MM.1S (cell line): ENCODE measurements at regions not wholly inside any gene's neighbourhood (a gene's known extent, or its start where the extent isn't known, plus 50 kb on each side); places are given as distances from the start of the nearest gene placed in this dataset.

Source experiments
- DNase-seq: peaks from one replicate; pipeline ENCODE4 v3.0.0-alpha.2; 2015
- H2AFZ ChIP-seq: fragments of 300-600 bp; sonication (generic); 2 replicates; pipeline ENCODE4 v1.6.0; 2016; ENCODE audit warnings: antibody characterized with exemption, low read length
- H3F3A ChIP-seq: fragments of 300-600 bp; sonication (generic); 2 replicates; pipeline ENCODE4 v1.6.1; 2016; ENCODE audit warnings: mild to moderate bottlenecking, antibody characterized with exemption, low read length, moderate library complexity, mixed read lengths; ENCODE audit not compliant: insufficient read depth
- H3K27ac ChIP-seq: fragments of 300-600 bp; sonication (generic); 2 replicates; pipeline ENCODE4 v1.5.1; 2016; ENCODE audit warnings: mild to moderate bottlenecking, low read length
- H3K27me3 ChIP-seq: fragments of 300-600 bp; sonication (generic); replicated peaks from 2 replicates; pipeline ENCODE4 v1.6.0; 2016; ENCODE audit warnings: low read length; ENCODE audit not compliant: insufficient read depth
- H3K36me3 ChIP-seq: fragments of 300-600 bp; sonication (generic); replicated peaks from 2 replicates; pipeline ENCODE4 v1.6.1; 2016; ENCODE audit warnings: mild to moderate bottlenecking, low read length, mixed read lengths; ENCODE audit not compliant: insufficient read depth
- H3K4me1 ChIP-seq: fragments of 300-600 bp; sonication (generic); 2 replicates; pipeline ENCODE4 v1.6.1; 2016; ENCODE audit warnings: low read length, mixed read lengths
- H3K4me2 ChIP-seq: fragments of 300-600 bp; sonication (generic); 2 replicates; pipeline ENCODE4 v1.6.0; 2016; ENCODE audit warnings: low read depth, low read length
- H3K4me3 ChIP-seq: fragments of 300-600 bp; sonication (generic); 2 replicates; pipeline ENCODE4 v1.5.1; 2016; ENCODE audit warnings: low read length, mixed read lengths
- H3K79me2 ChIP-seq: fragments of 300-600 bp; sonication (generic); 2 replicates; pipeline ENCODE4 v1.6.1; 2016; ENCODE audit warnings: mixed run types, low read length, mixed read lengths
- H3K9ac ChIP-seq: fragments of 300-600 bp; sonication (generic); 2 replicates; pipeline ENCODE4 v1.6.1; 2016; ENCODE audit warnings: low read length, mixed read lengths
- H3K9me2 ChIP-seq: fragments of 300-600 bp; sonication (generic); replicated peaks from 2 replicates; pipeline ENCODE4 v1.6.1; 2016; ENCODE audit warnings: mild to moderate bottlenecking, low read length, mixed read lengths; ENCODE audit not compliant: insufficient read depth
- H3K9me3 ChIP-seq: fragments of 300-600 bp; sonication (generic); replicated peaks from 2 replicates; pipeline ENCODE4 v1.6.1; 2016; ENCODE audit warnings: mild to moderate bottlenecking, low read length, mixed read lengths; ENCODE audit not compliant: insufficient read depth
- H4K20me1 ChIP-seq: fragments of 300-600 bp; sonication (generic); 2 replicates; pipeline ENCODE4 v1.6.1; 2016; ENCODE audit warnings: mild to moderate bottlenecking, low read length, moderate library complexity, mixed read lengths; ENCODE audit not compliant: insufficient read depth
- CTCF ChIP-seq: fragments of 300-600 bp; sonication (generic); IDR thresholded peaks from 2 replicates; pipeline ENCODE4 v1.5.1; 2016; ENCODE audit warnings: antibody characterized with exemption, low read length, mixed read lengths
- EZH2 ChIP-seq: fragments of 300-600 bp; sonication (generic); optimal IDR thresholded peaks from 2 replicates; pipeline ENCODE3; 2017; ENCODE audit warnings: low read depth, mild to moderate bottlenecking, antibody characterized with exemption, low read length, mixed read lengths
- EZH2phosphoT487 ChIP-seq: fragments of 300-600 bp; sonication (generic); IDR thresholded peaks from 2 replicates; pipeline ENCODE4 v1.6.1; 2018; ENCODE audit warnings: antibody characterized with exemption, low read length

DNA sequence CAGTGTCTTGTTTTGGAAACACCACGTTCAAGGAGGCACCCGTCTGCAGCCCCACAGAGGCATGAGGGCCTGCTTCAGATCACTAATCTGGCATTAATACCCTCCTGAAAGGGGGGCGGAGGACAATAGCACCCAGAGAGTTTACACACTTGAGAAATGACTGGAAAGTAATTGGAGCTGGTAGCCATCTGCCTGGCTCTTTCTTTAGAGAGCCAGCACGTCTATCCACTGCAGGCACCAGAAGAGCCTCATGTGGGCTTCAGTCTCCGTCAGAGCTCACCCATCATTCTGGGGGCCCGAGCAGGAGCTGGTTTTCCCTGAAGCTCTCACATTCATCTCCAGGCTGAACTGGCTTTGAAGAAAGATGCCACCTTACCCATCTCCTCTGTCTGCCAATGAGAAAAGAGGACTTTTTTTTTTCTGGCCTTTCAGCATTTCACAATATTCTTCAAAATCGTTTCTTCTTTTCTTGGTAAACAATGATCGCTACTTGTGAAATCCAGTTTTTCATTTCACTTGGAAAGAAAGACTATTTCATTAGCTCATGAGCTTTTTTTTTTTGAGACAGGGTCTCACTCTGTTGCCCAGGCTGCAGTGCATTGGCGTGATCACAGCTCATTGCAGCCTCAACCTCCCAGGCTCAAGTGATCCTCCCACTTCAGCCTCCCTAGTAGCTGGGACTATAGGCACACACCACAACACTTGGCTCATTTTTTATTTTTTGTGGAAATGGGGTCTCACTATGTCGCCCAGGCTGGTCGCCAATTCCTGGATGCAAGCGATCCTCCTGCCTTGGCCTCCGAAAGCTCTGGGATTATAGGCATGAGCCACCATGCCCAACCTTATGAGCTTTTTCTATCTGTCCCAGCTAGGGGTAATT, 124.7 kb upstream of the ZNF217 start:
- no peak for DNase-seq
- H3K4me1 ChIP-seq: peaks cover 4% of the 10 kb centered on the region
- no peaks in the 10 kb centered on the region for H3K27me3 ChIP-seq
- no peak overlapping the region for H2AFZ ChIP-seq
- no peaks in the 10 kb centered on the region for H4K20me1 ChIP-seq
- H3K36me3 ChIP-seq: no peaks in the 10 kb centered on the region
- no peaks in the 10 kb centered on the region for H3F3A ChIP-seq
- no peaks in the 10 kb centered on the region for H3K9me2 ChIP-seq
- H3K4me3 ChIP-seq: no peak overlapping the region
- no peak for TF ChIP-seq EZH2
- no peak for TF ChIP-seq EZH2phosphoT487
- TF ChIP-seq CTCF: no peak
- H3K4me2 ChIP-seq: no peak overlapping the region
- H3K9me3 ChIP-seq: no peaks in the 10 kb centered on the region
- no peak overlapping the region for H3K27ac ChIP-seq
- H3K9ac ChIP-seq: no peak overlapping the region
- H3K79me2 ChIP-seq: no peaks in the 10 kb centered on the region

GRCh38 chr20:53716395-53716794, 122.8 kb upstream of the ZNF217 start:
- TF ChIP-seq EZH2: no peak
- Histone ChIP-seq H3K9ac (no peak overlapping the region), H3F3A (no peaks in the 10 kb centered on the region), H3K27ac (no peak overlapping the region), H3K36me3 (no peaks in the 10 kb centered on the region), H3K4me1 (peaks cover 4% of the 10 kb centered on the region), H4K20me1 (no peaks in the 10 kb centered on the region), H3K4me2 (no peak overlapping the region), H2AFZ (no peak overlapping the region), H3K9me2 (no peaks in the 10 kb centered on the region), H3K79me2 (no peaks in the 10 kb centered on the region), H3K4me3 (no peak overlapping the region), H3K27me3 (no peaks in the 10 kb centered on the region), H3K9me3 (no peaks in the 10 kb centered on the region)
- DNase-seq: no peak

GRCh38 chr20:53714524-53714923, 120.9 kb upstream of the ZNF217 start:
- Histone ChIP-seq H3K79me2 (no peaks in the 10 kb centered on the region), H3K27ac (no peak overlapping the region), H3K4me3 (no peak overlapping the region), H3K4me1 (no peaks in the 10 kb centered on the region), H3K9ac (no peak overlapping the region), H3F3A (no peaks in the 10 kb centered on the region), H3K27me3 (no peaks in the 10 kb centered on the region), H3K4me2 (no peak overlapping the region), H4K20me1 (no peaks in the 10 kb centered on the region), H3K9me2 (no peaks in the 10 kb centered on the region), H2AFZ (no peak overlapping the region), H3K36me3 (no peaks in the 10 kb centered on the region), H3K9me3 (no peaks in the 10 kb centered on the region)
- DNase-seq: no peak
- no peak for TF ChIP-seq EZH2phosphoT487
- no peak for TF ChIP-seq CTCF
- TF ChIP-seq EZH2: no peak
